Ovary (tissue), 7 donors: ENCODE measurements at regions not wholly inside any gene's neighbourhood (a gene's known extent, or its start where the extent isn't known, plus 50 kb on each side); places are given as distances from the start of the nearest gene placed in this dataset.

Source experiments
- DNase-seq, 5 donors: peaks; one replicate each; pipeline ENCODE4 v3.0.0-alpha.2; 2019 to 2020
- H3K27ac ChIP-seq, 2 donors: fragments of 200-600 bp; one replicate each; pipeline versions ENCODE4 v1.5.1 to v1.8.0; 2019 to 2022
- H3K27me3 ChIP-seq: fragments of 200-600 bp; one replicate; pipeline ENCODE4 v1.8.0; 2022
- H3K36me3 ChIP-seq: fragments of 200-600 bp; sonication (generic); one replicate; pipeline ENCODE4 v1.5.1; 2019
- H3K4me1 ChIP-seq: one replicate; pipeline ENCODE4 v1.8.1; 2013; ENCODE audit warnings: mild to moderate bottlenecking, moderate library complexity; ENCODE audit not compliant: insufficient read depth
- H3K4me3 ChIP-seq: fragments of 200-600 bp; sonication (generic); one replicate; pipeline ENCODE4 v1.5.1; 2017
- H3K9me3 ChIP-seq, 2 donors: fragments of 200-600 bp in 1 of 2; sonication (generic) in 1 of 2; one replicate each; pipeline versions ENCODE4 v1.5.1 to v1.8.1; 2013 to 2019; ENCODE audit warnings: mild to moderate bottlenecking in 1 of 2, moderate library complexity in 1 of 2
- CTCF ChIP-seq, 3 donors: fragments of 450-650 bp in 2 of 3; fragments of 200-600 bp in 1 of 3; IDR thresholded peaks; one replicate each; pipeline versions ENCODE4 v1.5.1 to v1.8.0; 2016 to 2022; ENCODE audit warnings: antibody characterized with exemption in 3 of 3, mild to moderate bottlenecking in 1 of 3
- EP300 ChIP-seq: sonication (generic); formaldehyde crosslinking; IDR thresholded peaks from one replicate; pipeline ENCODE4 v1.6.1; 2017; ENCODE audit warnings: antibody characterized with exemption
- POLR2A ChIP-seq: fragments of 450-650 bp; IDR thresholded peaks from one replicate; pipeline ENCODE4 v1.6.1; 2017; ENCODE audit warnings: antibody characterized with exemption, mild to moderate bottlenecking, moderate library complexity
- WGBS, 3 donors: extraction: QIAGEN DNeasy Blood & Tissue Kit in 1 of 3; methylation state at CpG; one replicate each; pipeline versions ENCODE4 v1.1.5 to v1.1.7; 2013 to 2017; 5-methylcytosine and 5-hydroxymethylcytosine counted together
- intact Hi-C, 4 donors: fragments of 100-400 bp; cut with DNase I; formaldehyde crosslinking; loops; one replicate each; pipeline versions ENCODE4 v1.11.0 to v1.15.1; 2022 to 2023
- donor health status: DM: no; HTN: no; CAD: no; lungs with moderate emphysema.
- donor health status: DM: no; HTN: no; CAD: no.
- donor health status: Bipolar disorder and iron deficiency.
- donor health status: DM: no; HTN: no; CAD: no.
- donor health status: DM: yes; HTN: yes; CAD: no.

- no peak for DNase-seq
- no peak for TF ChIP-seq CTCF (IDR thresholded peaks at IDR 0.05)
- no peak for TF ChIP-seq POLR2A
- no peak for TF ChIP-seq EP300
- Histone ChIP-seq H3K4me1 (no peaks in the 10 kb centered on the region), H3K4me3 (no peak overlapping the region), H3K27me3 (no peaks in the 10 kb centered on the region), H3K36me3 (no peaks in the 10 kb centered on the region), H3K9me3 (no peaks in the 10 kb centered on the region), H3K27ac (no peak overlapping the region)
- intact Hi-C loops: no loop called here
- WGBS, 3 donors: 94 to 100% (median 96%) methylated on average over 2 of the region's 2 CpGs
Measured at GRCh38 chr5:104187656-104188055, 625.1 kb upstream of the NUDT12 start.

DNA sequence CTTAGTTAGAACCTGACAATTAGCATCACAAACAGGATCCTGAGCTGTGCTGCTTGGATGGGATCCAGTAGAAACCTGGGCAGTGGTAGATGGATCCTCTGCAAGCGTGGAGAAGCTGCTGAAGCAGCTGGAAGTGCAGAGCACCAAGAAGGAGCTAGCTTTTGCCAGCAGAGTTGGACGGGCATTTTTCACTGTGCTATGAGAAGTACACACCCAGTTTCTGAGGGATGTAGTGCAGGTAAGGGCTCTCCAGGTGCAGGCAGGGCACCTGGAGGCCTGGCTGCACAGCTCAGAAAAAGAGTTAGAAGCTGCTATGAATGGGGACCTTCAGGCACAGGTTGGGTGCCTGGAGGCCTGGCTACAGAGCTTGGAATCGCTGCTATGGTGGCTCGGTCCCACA, 623.9 kb upstream of the NUDT12 start:
- H3K27me3 ChIP-seq: no peaks in the 10 kb centered on the region
- WGBS, 3 donors: 94 to 95% (median 95%) methylated on average over 4 of the region's 4 CpGs
- no peak overlapping the region for H3K27ac ChIP-seq
- H3K9me3 ChIP-seq: no peaks in the 10 kb centered on the region
- TF ChIP-seq EP300 (no peak), POLR2A (no peak), CTCF (IDR thresholded peaks at IDR 0.05) (no peak)
- intact Hi-C loops: no loop called here
- no peaks in the 10 kb centered on the region for H3K36me3 ChIP-seq
- H3K4me1 ChIP-seq: no peaks in the 10 kb centered on the region
- DNase-seq: no peak
- H3K4me3 ChIP-seq: no peak overlapping the region

GRCh38 chr5:104186100-104186499, 623.5 kb upstream of the NUDT12 start:
- WGBS, 3 donors: 97 to 98% (median 97%) methylated on average over 7 of the region's 7 CpGs
- no peak for DNase-seq
- Histone ChIP-seq H3K27me3 (no peaks in the 10 kb centered on the region), H3K4me3 (no peak overlapping the region), H3K27ac (no peak overlapping the region), H3K4me1 (no peaks in the 10 kb centered on the region), H3K36me3 (no peaks in the 10 kb centered on the region), H3K9me3 (no peaks in the 10 kb centered on the region)
- intact Hi-C loops: no loop called here
- TF ChIP-seq EP300 (no peak), CTCF (IDR thresholded peaks at IDR 0.05) (no peak), POLR2A (no peak)

DNA sequence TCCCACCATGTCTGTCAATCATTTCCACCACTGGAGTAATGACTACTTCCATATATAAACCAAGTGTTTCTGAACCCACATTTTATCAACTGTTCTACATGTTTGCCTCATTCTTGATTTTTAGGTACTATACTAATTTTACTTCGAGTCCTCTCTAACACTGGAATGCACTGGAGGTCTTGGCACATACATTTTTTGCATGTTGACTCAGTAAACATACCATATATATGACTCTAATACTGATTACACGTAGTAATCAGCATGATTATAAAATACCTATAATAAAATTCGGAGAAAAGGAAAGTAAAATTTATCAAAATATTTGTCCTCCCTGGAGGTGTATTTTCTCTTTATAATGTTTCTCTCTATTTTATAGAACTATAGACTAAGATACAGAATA, 621.7 kb upstream of the NUDT12 start:
- H3K4me1 ChIP-seq: no peaks in the 10 kb centered on the region
- no peaks in the 10 kb centered on the region for H3K36me3 ChIP-seq
- DNase-seq: no peak
- H3K27ac ChIP-seq: no peak overlapping the region
- no peak overlapping the region for H3K4me3 ChIP-seq
- intact Hi-C loops: no loop called here
- TF ChIP-seq EP300 (no peak), CTCF (IDR thresholded peaks at IDR 0.05) (no peak), POLR2A (no peak)
- H3K9me3 ChIP-seq: no peaks in the 10 kb centered on the region
- H3K27me3 ChIP-seq: no peaks in the 10 kb centered on the region
- WGBS, 3 donors: 73 to 78% (median 78%) methylated on average over 3 of the region's 3 CpGs
